PC-9 (cell line): ENCODE measurements at regions not wholly inside any gene's neighbourhood (a gene's known extent, or its start where the extent isn't known, plus 50 kb on each side); places are given as distances from the start of the nearest gene placed in this dataset.

ENCODE experiments used
- BruUV-seq: library from RNA; stranded (reverse); fragments of 400-500 nt; replicated peaks from 2 replicates; lab custom pipeline; 2021; lab: Mats Ljungman, UMichigan
- CTCF ChIA-PET: fragments of 300-600 bp; sonication (Branson Sonifier 250); formaldehyde crosslinking; loops from one replicate; lab custom pipeline; 2022; ENCODE audit warnings: antibody characterized with exemption; lab: Charles Lee
- POLR2A ChIA-PET: fragments of 300-600 bp; sonication (Branson Sonifier 250); formaldehyde crosslinking; loops from one replicate; lab custom pipeline; 2022; ENCODE audit warnings: antibody characterized with exemption; ENCODE audit not compliant: unreplicated experiment; lab: Charles Lee
- DNase-seq, 2 experiments: peaks; one replicate each; pipeline versions ENCODE4 v3.0.0 to v3.0.0-alpha.2; 2015 to 2022; ENCODE audit warnings: mixed read lengths in 1 of 2
- H2AFZ ChIP-seq: fragments of 200-600 bp; sonication (generic); 2 replicates; pipeline ENCODE4 v1.8.1; 2017; ENCODE audit warnings: antibody characterized with exemption
- H3F3A ChIP-seq: fragments of 200-600 bp; sonication (generic); 2 replicates; pipeline ENCODE4 v1.8.1; 2017; ENCODE audit warnings: antibody characterized with exemption, mild to moderate bottlenecking, low read depth; ENCODE audit not compliant: insufficient read depth
- H3K27ac ChIP-seq: fragments of 200-600 bp; sonication (generic); 2 replicates; pipeline ENCODE4 v1.6.1; 2016; ENCODE audit warnings: mixed run types
- H3K27me3 ChIP-seq: fragments of 200-600 bp; sonication (generic); 2 replicates; pipeline ENCODE4 v1.6.1; 2016; ENCODE audit warnings: low read depth, mixed run types; ENCODE audit not compliant: insufficient read depth
- H3K36me3 ChIP-seq: fragments of 200-600 bp; sonication (generic); 2 replicates; pipeline ENCODE4 v1.6.1; 2016; ENCODE audit warnings: low read depth, mixed run types
- H3K4me1 ChIP-seq: fragments of 200-600 bp; sonication (generic); replicated peaks from 2 replicates; pipeline ENCODE4 v1.6.1; 2016; ENCODE audit warnings: mixed run types; ENCODE audit not compliant: insufficient read depth
- H3K4me2 ChIP-seq: fragments of 200-600 bp; sonication (generic); 2 replicates; pipeline ENCODE4 v1.6.1; 2017; ENCODE audit warnings: mixed run types
- H3K4me3 ChIP-seq: fragments of 200-600 bp; sonication (generic); 2 replicates; pipeline ENCODE4 v1.6.1; 2016; ENCODE audit warnings: mixed run types
- H3K79me2 ChIP-seq: fragments of 200-600 bp; sonication (generic); 2 replicates; pipeline ENCODE4 v1.6.1; 2017; ENCODE audit warnings: low read depth, mixed run types
- H3K9me2 ChIP-seq: fragments of 200-600 bp; sonication (generic); 2 replicates; pipeline ENCODE4 v1.8.1; 2017; ENCODE audit warnings: mild to moderate bottlenecking; ENCODE audit not compliant: insufficient read depth
- H3K9me3 ChIP-seq: fragments of 200-600 bp; sonication (generic); 2 replicates; pipeline ENCODE4 v1.8.1; 2016; ENCODE audit warnings: low read depth; ENCODE audit not compliant: insufficient read depth
- H4K20me1 ChIP-seq: fragments of 200-600 bp; sonication (generic); 2 replicates; pipeline ENCODE4 v1.8.1; 2017; ENCODE audit not compliant: insufficient read depth
- CTCF ChIP-seq: fragments of 200-600 bp; sonication (generic); conservative IDR thresholded peaks from 2 replicates; pipeline ENCODE4 v1.6.1; 2017; ENCODE audit warnings: mixed run types, antibody characterized with exemption, mild to moderate bottlenecking, moderate library complexity
- EZH2 ChIP-seq: fragments of 200-600 bp; sonication (generic); IDR thresholded peaks from 2 replicates; pipeline ENCODE4 v1.8.0; 2017; ENCODE audit warnings: antibody characterized with exemption, low read depth
- intact Hi-C: fragments of 100-400 bp; cut with micrococcal nuclease; formaldehyde crosslinking; loops from one replicate; pipeline ENCODE4 v1.10.0; 2022; ENCODE audit not compliant: unreplicated experiment

- ChIA-PET CTCF (no interaction called here), POLR2A (no interaction called here)
- TF ChIP-seq CTCF, result no peak
- TF ChIP-seq EZH2, result no peak
- H4K20me1 ChIP-seq, result no peaks in the 10 kb centered on the region
- BruUV-seq, result no TSS peak
- H3K79me2 ChIP-seq, result no peaks in the 10 kb centered on the region
- H3K4me3 ChIP-seq, result no peak overlapping the region
- DNase-seq, result no peak
- no peaks in the 10 kb centered on the region for H3K9me2 ChIP-seq
- H3K9me3 ChIP-seq, result no peaks in the 10 kb centered on the region
- intact Hi-C loops, result no loop called here
- no peaks in the 10 kb centered on the region for H3F3A ChIP-seq
- H3K27me3 ChIP-seq, result no peaks in the 10 kb centered on the region
- no peaks in the 10 kb centered on the region for H3K4me1 ChIP-seq
- H2AFZ ChIP-seq, result no peak overlapping the region
- no peaks in the 10 kb centered on the region for H3K36me3 ChIP-seq
- H3K27ac ChIP-seq, result no peak overlapping the region
- H3K4me2 ChIP-seq, result no peak overlapping the region
Observed at GRCh38 chr11:26905368-26905767, 88.5 kb upstream of the FIBIN start.

- no peaks in the 10 kb centered on the region for H4K20me1 ChIP-seq
- H3K4me2 ChIP-seq, result no peak overlapping the region
- H3F3A ChIP-seq, result no peaks in the 10 kb centered on the region
- no peak overlapping the region for H2AFZ ChIP-seq
- no peak overlapping the region for H3K4me3 ChIP-seq
- no peaks in the 10 kb centered on the region for H3K4me1 ChIP-seq
- no peak overlapping the region for H3K27ac ChIP-seq
- no peak for DNase-seq
- TF ChIP-seq CTCF (no peak), EZH2 (no peak)
- H3K79me2 ChIP-seq, result no peaks in the 10 kb centered on the region
- no peaks in the 10 kb centered on the region for H3K36me3 ChIP-seq
- no peaks in the 10 kb centered on the region for H3K9me3 ChIP-seq
- ChIA-PET POLR2A (no interaction called here), CTCF (no interaction called here)
- H3K27me3 ChIP-seq, result no peaks in the 10 kb centered on the region
- H3K9me2 ChIP-seq, result no peaks in the 10 kb centered on the region
- no TSS peak for BruUV-seq
- intact Hi-C loops, result no loop called here
Observed at GRCh38 chr11:26909515-26909914, 84.4 kb upstream of the FIBIN start.

- TF ChIP-seq CTCF, result no peak
- no peak for TF ChIP-seq EZH2
- ChIA-PET CTCF (no interaction called here), POLR2A (no interaction called here)
- Histone ChIP-seq H2AFZ (no peak overlapping the region), H3K9me2 (no peaks in the 10 kb centered on the region), H3F3A (no peaks in the 10 kb centered on the region), H3K27me3 (no peaks in the 10 kb centered on the region), H3K9me3 (no peaks in the 10 kb centered on the region), H3K36me3 (no peaks in the 10 kb centered on the region), H3K4me1 (no peaks in the 10 kb centered on the region), H3K27ac (no peak overlapping the region), H3K4me3 (no peak overlapping the region), H3K4me2 (no peak overlapping the region), H4K20me1 (no peaks in the 10 kb centered on the region), H3K79me2 (no peaks in the 10 kb centered on the region)
- intact Hi-C loops, result no loop called here
- no peak for DNase-seq
- no TSS peak for BruUV-seq
Observed at GRCh38 chr11:26909991-26910591, 83.8 kb upstream of the FIBIN start.
